GM12874 (cell line): ENCODE measurements at regions not wholly inside any gene's neighbourhood (a gene's known extent, or its start where the extent isn't known, plus 50 kb on each side); places are given as distances from the start of the nearest gene placed in this dataset.

Experiments used
- TF ChIP-seq, protein P1 (sequence below): IDR thresholded peaks from 2 replicates; pipeline ENCODE4 v1.5.1; 2011; ENCODE audit warnings: low read depth, mild to moderate bottlenecking, control low read depth, low read length, moderate library complexity; ENCODE audit not compliant: insufficient read depth

DNA sequence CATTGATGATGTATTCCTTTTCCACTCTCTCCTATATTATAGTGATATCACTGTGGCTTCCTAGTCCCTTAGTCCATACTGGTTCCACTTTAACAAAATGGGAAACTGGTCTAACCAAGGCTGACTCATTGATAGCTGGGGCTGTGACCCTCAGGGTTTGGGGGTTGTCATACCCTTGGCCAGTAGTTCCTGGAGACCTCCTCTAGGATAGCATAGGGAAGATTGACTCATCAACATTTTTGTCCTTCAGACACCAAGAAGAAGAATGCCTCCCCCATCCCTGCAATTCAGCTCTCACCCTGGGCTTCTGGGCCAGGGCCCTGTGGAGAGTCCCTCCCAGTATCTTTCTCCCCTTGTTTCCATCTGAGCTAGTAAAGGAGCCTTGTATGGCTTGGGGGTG lies 68.8 kb upstream of the PRPS1 start:
- TF ChIP-seq, protein P1, sequence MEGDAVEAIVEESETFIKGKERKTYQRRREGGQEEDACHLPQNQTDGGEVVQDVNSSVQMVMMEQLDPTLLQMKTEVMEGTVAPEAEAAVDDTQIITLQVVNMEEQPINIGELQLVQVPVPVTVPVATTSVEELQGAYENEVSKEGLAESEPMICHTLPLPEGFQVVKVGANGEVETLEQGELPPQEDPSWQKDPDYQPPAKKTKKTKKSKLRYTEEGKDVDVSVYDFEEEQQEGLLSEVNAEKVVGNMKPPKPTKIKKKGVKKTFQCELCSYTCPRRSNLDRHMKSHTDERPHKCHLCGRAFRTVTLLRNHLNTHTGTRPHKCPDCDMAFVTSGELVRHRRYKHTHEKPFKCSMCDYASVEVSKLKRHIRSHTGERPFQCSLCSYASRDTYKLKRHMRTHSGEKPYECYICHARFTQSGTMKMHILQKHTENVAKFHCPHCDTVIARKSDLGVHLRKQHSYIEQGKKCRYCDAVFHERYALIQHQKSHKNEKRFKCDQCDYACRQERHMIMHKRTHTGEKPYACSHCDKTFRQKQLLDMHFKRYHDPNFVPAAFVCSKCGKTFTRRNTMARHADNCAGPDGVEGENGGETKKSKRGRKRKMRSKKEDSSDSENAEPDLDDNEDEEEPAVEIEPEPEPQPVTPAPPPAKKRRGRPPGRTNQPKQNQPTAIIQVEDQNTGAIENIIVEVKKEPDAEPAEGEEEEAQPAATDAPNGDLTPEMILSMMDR: no peak

DNA sequence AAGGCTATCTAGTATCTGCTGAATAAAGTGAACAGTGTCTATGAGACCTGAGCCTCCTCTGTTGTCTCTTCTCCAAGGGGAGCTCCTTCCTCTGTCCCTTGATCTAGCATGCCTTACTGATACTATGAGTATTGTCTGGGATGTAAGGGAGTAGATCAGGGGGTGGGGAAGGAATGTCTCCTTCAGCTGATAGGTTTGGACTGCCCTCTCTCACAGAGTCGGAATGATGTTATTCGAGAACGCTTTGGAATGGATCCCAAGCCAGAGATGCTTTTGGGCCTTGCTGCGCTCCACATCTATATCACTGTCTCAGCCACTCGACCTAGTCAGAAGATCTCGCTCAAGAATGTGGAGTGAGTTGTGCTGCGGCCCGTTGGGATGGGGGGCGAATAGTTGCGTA lies 68.3 kb upstream of the PRPS1 start:
- TF ChIP-seq, protein P1: no peak

DNA sequence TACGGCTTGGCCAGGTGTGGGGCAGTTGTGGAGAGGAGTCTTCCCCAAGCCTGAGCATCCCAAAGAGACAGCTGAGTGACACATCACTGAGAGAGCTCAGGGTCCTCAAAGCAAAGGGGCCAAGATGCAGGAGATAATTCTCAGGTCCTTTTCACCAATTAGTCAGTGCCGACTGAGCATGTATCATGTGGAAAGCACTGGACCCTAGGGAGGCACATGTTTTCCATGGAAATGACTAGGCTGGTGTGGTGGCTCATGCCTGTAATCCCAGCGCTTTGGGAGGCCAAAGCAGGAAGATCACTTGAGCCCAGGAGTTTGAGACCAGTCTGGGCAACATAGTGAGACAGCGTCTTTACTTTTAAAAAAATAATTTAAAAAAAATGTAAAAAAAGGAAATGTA lies 67.3 kb upstream of the PRPS1 start:
- TF ChIP-seq, protein P1: no peak

DNA sequence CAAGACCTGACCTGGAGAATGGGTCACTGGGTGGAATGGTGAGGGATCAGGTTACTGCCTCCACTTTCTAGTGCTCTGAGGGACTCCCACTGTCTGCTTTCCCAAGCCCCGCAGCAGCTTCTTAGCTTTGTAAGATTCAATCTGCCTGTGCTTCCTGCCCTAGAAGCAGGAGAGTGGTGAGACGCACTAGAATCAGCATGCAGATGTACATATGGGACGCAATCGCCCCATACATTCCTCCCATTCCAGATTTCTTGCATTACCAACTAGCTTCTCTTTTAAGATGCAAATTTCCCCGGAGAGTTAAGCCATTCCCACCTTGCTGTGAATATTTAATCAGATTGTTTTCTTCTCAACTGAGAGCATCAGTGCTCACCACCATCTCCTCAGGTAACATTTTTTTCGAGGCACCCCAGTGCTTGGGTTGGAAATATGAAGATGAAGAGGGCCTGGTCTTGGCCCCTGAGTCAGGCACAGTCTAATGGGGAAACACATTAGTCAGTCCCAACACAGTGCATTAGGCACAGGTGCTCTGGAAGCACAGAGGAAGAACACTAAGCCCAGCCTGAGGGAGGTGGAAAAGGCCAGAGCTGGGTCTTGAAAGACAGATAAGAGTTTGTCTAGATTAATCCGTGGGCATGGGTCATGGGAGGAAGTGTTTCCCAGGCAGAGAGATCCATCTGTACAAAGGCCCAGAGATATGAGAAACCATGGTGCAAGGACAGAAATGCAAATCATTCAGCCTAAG lies 66.7 kb upstream of the PRPS1 start:
- TF ChIP-seq, protein P1: no peak

DNA sequence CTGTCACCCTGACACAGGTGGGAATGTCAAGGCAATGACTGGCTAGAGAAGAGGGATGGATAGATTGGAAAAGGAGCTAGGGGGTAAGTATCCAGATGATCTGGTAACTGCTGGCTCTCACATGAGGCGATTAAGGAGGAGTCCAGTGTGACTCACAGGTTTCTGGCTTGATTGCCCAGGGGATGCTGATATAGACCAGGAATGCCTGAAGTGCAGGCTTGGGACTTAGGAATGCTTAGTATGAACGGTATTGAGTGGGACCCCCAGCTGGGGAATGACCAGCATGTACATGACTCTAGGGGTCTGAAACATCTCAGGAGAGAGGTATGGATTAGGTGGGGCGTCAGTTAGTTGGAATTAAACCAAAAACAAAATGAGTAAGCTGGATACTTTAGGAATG lies 65.8 kb upstream of the PRPS1 start:
- TF ChIP-seq, protein P1: no peak

DNA sequence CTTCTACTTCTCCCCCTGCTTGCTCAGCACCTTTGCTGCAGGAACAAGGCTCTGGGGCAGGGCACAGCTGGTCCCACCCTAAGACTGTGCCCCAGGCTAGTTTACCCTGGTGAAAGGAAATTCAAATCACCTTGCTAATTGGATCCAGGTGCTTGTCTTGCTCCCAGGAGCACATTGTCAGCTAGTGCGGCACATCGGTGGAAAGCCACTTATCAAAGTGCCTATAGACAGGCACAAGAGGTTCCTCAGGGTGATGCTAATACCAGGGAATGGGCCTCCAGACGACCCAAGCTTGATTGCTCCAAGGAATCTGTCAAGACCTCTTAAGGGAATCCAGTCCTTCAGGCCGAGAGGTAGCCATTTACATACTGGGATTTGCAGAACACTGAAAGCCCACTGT lies 64.5 kb upstream of the PRPS1 start:
- TF ChIP-seq, protein P1: no peak

DNA sequence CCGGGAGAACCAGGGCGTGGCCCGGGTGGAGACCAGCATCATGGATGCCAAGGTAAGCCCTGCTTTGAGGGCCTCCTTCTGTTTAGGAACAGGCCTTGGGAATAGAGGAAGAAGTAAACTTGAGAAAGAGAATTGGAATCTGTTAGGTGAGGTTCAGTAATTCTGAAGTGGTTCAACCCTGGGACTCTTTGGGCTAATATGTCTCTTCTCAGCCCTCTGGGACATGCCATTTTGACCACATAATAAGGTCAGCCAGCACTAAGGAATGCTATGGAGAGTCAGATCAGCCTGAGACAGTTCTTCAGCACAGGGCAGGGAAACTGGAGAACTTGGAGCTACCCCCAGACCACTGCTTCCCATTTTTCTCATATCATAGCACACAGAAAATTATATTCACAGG lies 63.3 kb upstream of the PRPS1 start:
- TF ChIP-seq, protein P1: no peak
